GM21737 (cell line): ENCODE measurements at regions not wholly inside any gene's neighbourhood (a gene's known extent, or its start where the extent isn't known, plus 50 kb on each side); places are given as distances from the start of the nearest gene placed in this dataset.

Source experiments
- ATAC-seq: cut with Tn5 transposase; IDR thresholded peaks from one replicate; pipeline ENCODE4 v1.9.1; 2021; ENCODE audit warnings: mild to moderate bottlenecking, moderate library complexity; ENCODE audit not compliant: unreplicated experiment

DNA sequence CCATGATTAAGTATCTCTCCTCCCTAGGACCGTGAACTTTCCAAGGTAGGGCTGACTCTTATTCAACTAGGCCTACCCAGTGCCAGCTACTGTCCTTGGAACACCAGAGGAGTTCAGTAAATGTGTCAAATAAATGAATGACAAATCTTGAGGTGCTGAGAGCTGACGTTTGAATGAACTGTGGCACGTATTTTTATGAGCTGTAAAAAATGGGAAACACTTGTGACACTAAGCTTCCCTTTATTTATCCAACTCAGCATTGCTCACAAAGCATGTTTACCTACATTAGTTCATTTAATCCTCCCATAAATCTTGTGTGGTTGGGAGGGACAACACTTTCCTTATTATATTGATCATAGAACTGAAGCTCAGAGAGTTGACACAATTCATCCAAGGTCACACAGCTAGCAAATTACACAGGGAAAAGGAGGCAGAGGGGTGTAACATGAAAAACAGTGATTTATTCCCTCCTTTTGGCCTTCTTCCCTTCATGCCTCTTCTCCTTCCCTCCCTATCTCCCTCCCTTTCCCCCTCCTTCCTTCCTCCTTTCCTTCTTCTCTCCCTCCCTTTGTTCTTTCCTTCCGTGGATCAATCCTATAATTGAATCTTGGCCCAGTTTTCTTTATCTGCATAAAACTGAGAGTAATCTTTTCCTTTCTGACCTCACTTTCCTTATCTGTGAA is 412.6 kb downstream of the DMRT2 start:
- ATAC-seq: no peak

DNA sequence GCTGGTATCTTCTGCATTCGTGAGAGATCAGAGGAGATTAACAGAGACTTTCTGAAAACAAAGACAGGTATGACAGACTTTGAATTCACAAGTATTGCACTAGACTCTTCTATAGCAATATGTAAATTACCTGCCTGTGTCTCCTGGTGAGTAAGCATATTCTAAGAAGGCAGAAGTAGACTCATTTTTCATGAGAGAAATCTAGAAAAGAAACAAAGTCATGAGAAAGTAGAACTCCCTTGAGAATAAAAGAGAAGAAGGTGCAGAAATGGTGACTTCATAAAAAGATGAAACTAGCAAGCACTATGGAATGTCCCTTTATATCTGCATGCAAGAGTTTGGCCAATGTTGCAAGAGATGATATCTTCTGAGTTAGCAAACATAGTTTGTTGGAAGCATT is 419.8 kb downstream of the DMRT2 start:
- ATAC-seq: peak; percentile 86

DNA sequence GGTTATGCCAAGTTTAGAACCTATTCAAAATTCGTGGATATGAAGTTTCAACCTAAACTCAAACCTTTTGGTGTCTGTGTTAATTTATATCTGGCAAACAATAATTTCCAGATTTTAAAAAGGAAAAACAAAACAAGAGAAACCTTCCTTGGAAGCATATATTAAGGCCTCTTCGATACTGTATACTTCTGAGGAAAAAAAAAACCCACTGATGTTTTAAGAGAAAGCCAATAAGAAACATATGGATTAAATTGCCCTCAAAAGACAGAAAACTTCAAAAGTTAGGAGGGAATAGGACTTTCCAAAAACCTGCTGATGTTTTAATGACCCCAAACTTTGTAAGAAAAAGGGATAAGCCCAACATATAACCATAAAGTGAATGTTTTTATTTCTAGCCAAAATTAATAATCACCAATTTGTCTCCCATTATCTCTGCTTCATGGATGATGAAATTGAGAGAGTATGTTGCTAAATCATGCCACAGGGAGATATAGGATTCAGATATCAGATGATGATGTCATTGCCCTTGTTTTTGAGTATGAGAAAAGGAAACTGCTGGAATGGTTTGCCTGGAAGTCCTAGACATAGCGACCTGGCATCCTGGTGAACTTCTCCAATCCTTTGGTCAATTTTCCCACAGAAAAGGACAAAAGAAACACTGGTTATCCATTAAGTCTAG is 423.9 kb downstream of the DMRT2 start:
- no peak for ATAC-seq

DNA sequence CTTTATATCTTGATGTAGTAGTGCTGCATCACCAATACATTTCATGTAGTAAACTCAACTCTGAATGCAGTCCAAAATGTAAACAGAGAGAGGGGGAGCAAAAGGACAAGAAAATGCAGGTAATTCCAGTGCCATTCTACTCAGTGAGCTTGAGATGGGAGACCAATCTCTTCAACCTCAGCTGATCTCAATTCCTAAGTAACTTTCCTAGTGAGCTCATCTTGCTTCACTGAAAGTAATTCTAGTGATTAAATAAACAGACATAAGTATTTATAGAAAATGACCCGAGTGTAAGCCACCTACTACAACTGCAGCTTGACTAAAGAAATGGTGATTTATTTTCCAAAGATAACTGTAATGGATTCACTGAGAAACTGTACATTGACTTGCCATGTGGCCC is 424.5 kb downstream of the DMRT2 start:
- no peak for ATAC-seq

DNA sequence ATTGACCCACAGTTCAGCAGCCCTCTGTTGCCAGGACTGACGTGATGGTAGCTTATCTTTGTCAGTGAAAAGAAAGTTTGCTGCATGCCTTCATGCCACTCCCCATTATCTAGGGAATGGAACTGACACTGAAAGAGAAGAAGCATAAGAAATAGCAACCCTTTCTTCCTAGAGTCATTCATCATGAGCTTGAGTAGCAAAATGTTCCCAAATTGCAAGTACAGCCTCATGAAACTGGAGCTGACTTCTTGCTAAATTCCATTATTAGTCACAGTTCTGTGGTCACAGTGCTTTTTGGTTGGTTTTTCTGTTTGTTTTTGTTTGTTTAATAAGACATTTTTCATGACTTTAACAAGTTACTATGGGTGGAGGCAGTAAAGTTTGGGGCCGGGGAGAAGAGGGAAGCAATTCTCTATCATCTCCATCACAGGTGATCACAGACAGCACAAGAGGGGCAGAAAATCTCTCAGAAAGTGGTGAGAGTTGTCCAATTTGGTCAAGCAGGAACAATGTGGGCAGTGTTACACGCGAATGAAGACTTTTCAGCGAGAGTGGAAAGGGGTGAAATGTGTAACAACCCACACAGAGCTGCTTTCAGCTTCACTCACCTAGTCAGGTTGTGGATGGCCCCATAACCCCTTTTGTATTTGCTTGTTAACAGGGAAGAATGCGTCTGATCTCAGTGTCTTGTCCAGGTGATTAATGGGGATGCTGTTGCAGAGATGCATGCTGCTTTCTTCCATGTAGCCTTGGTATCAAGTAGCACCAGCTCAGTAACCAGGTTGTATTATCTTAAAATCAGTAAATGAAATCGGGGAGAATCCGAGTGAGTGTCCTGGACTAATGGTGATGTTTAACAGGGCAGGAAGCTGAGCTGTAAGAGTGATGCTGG is 440.4 kb downstream of the DMRT2 start:
- ATAC-seq: no peak

DNA sequence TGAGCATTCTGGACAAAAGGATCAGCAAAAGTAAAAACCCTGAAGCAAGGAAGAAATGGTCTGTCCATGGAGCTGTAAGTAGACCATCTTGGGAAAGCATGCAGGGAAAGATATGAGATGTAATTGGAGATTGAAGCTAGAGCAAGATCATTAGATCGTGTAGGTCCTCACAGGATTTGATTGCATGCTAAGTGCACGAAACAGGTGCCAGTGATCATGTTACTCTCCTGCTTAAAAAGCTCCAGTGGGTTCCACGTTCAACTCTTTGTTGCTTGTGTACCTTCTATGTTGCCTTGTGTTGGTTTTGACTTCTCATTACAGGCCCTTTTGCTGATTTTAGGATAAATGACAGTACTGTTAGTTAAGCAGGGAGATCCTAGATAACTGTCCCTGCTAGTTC is 442.0 kb downstream of the DMRT2 start:
- no peak for ATAC-seq

DNA sequence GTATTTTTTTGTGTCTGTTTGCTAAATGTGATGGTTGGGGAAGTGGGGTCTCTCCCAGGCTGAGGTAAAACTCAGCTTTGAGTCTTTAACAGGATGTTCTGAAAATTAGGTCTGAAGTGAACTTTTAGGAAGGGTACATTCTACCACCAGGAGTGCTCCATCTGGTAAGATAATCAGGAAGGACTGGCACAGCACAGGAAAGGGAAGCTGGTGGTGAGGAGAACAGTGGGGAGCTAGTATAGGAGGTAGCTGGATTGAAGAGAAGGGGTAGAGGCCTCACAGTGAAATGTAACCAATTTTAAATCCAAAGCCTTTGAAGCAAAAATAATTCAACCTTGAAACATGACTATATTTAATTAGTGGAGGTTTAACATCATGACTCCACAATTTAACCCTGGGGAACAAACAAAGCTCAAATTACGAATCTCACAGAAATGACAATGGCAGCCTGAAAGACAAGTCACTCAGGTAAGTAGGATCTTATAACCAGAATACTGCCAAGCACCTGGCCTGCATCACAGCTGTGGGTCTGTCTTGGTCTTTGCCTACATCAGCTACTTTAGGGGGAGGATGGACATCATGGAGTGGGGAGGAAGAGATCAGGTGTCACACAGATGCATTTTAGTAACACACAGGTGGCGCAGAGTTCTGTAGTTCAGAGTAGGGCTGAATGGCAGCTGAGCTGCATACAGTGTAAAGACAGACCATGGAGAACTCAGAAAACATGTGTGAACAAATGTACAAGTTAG is 445.3 kb downstream of the DMRT2 start:
- no peak for ATAC-seq

DNA sequence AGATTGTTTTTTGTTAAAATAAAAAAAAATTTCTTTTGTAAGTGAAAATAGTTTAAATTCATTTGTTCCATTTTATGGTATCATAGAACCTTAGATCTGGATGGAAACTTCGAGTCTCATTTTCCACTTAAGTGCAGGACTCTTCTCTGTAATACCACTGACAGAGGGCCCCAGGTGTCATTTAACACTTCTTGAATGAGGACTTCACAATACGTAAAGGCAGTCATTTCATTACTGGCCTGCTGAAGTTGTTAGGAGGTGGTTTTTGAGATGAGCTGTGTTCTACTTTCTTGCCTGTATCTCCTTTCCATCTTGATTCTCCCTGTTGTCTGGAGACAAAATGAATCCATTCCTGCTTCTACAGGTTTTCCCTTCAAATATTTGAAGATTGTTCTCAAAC is 455.3 kb downstream of the DMRT2 start:
- ATAC-seq: no peak

DNA sequence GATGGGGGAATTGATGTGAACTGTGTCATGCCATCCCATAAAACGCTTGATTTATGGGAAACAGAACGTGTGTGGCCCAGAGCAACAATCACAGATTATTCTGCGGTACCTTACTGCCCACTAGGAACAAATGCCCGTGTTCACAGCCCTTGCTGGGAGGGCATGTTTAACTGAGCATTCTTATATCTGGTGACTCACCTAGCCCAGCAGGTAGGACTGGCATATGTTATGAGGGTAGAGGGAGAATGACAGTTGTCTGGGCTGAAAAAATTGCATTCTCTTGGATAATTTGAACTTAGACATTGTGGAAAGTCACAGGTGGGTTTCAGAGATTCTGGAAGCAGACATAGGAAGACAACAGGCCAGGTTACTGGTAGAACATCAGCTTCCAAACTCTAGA is 460.6 kb downstream of the DMRT2 start:
- ATAC-seq: no peak

DNA sequence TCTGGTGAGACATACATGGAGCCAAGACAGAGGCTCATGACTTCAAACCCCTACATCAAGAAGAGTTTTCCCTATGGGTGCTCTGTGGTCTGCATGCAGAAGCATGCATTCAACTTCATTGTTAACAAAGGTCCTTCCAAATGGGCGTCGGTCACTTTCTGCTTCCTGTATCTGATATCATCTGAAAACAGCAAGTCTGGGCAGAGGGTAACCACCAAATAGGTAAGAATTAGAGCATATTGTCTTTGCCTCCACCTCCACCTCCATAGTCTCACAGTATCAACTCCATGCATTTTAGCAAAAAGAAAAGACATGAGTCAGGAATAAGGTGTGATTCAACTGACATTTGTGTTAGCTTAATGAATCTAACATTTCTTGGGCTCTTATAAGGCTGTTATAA is 462.9 kb downstream of the DMRT2 start:
- ATAC-seq: no peak

DNA sequence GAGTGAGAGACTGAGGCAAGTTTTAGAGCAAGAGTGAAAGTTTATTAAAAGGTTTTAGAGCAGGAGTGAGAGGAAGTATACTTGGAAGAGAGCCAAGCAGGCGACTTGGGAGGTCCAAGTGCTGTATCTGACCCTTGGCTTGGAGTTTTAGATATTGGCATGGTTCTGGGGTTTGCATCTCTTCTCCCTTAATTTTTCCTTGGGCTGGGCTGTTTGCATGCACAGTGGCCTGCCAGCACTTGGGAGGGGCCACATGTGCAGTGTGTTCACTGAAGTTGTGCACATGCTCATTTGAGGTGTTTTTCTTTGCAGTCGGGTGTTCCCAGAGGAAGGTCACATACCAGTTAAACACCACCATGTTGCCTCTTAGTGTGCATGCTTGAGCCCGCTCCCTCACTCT is 464.1 kb downstream of the DMRT2 start:
- no peak for ATAC-seq

DNA sequence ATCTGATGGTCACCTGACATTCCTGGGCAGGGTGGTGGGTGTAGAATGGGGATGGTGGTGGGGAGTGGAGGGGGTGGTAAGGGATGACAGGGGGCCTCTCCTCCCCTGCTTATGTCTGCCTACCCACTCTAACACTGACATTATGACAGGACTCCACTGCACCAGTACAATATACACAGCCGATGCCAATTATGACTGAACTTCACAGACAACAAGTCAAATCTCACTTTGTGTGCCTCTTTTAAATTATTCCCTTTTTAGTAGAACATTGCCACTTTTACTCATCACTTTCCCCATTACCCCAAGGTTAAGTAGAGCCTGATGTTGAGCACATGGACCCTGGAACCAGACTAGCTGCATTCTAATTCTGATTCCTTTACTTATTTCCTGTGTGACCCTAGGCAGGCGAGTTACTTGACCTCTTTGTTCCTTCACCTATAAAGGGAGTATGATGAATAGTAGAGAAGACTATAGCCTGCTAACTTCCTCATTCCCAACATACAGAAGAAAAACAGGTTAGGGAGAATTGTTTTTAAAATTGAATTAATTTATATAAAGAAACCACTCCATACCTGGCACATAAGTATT is 464.7 kb downstream of the DMRT2 start:
- ATAC-seq: no peak

DNA sequence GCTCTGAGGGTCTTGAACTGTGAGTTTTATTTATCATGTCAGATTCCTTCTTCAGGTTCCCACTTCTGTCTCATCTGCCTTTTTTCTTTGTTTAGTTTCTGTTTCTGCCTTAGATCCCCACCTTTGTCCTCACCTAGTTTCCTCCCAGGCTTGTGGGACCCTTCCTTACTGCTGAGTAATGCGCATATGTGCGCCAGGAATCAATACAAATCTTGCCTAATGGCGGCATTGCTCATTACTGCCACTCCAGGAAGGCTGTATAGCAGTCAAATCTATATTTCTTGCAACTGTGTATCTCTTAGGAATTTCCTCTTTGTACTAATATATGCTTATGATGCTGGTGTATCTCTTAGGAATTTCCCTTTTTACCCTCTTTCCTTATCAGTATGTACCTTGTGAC is 465.4 kb downstream of the DMRT2 start:
- no peak for ATAC-seq

DNA sequence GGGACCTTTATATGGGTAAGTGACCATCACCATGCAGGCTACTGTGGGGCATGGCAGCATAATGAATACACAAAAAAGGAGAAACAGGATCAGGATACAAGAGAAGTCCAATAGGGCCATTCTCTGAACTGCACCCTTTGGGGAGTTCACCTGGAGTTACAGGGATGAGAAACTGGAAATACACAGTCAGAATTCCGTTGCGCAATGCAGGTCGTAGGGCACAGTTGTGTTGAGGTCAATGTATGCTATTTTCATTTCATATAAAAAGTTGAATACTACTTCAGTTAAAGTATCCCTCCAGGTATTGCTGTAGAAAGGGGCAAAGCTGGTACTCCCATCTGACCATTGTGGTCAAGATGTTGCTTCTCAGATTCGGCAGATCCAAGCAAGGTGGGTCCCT is 471.4 kb downstream of the DMRT2 start:
- ATAC-seq: no peak

DNA sequence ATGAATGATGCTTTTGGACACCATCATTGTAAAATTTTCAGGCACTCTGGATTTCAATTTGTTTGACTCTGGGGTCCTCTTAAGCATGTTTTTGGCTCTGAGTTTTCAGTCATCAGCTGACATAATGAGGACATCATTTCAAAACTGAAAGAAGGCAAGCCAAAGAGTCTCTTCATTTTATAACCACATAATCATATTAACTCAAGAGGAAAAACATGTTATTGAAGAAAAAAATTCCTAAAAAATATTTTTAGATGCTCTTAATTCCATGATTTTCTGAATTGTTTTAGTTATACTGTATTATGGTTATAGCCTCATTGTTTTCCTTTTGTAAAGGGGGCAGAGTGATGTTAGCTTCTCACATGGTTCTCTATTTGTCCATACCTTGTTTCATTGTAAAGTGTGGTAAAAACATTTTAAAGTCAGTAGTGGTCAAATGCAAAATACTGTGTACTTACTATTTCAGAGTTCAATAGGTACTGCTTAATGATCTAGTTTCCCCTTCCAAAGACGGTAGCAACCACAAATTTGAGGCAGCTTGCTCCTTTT is 472.1 kb downstream of the DMRT2 start:
- no peak for ATAC-seq

DNA sequence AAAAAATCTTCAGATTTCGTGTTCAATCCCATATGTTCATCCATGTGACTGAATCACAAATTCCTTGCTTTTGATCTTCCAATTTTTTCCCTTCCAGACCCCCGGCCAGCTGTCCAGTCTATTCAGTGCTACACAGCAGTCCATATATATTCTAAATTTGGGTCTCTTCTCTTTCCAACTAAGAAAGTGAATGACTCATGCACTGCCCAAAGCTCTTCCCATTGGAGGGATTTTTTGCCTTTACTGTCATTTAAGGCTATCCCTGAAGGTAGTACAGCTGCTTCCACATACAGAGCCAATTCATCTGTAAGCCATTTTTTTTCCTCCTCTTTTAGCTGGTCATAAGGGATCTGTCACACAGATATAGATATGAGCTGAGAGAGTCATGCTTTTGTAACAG is 478.3 kb downstream of the DMRT2 start:
- ATAC-seq: no peak

DNA sequence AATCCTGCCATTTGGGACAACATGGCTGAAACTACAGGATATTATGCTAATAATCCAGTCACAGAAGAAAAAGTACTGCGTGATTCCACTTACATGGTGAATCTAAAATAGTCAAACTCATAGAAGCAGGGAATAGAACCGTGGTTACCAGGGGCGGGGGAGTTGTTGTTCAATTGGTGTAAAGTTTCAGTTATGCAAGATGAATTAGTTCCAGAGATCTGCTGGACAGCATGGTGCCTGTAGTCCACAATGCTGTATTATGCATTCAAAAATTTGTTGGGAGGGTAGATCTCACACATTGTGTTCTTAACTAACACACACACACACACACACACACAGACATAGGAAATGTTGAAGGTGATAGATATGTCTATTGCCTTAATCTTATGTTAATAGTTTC is 480.5 kb downstream of the DMRT2 start:
- no peak for ATAC-seq

DNA sequence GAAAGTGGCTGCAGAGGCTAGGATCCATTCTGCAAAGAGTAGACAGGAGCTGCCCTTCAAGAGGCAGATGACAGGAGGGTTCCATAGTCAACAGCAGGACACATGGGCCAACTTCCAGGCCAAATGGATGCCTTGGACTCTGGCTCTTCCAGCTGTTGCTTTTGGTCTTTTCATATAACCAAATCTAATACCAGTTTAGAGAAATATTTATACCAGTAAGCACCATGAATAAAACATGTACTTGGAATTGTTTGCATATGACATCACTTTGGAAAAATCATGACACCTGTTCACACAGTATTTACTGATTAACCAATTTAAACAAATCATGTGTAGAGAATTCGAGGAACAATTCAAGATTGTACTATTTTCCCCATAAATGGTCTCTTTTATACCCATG is 481.3 kb downstream of the DMRT2 start:
- ATAC-seq: no peak

DNA sequence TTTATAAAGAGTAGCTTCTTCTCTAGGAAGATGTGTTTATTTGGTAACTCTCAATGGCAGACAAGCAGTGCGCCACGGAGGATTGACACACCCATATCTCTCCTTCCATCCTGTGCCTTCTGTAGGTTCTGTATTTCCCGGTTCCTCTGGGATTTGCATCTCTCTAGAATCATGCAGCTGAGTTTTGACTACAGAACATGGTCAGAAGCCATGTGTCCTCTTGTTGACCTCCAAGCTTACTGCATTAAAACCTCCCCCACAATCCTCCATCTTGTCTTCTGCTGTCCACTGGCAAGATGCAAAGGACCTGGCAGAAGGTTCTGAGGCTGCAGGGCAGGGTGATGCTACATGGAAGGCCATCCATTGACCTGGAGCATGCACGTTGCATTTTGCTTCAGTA is 482.0 kb downstream of the DMRT2 start:
- ATAC-seq: no peak

DNA sequence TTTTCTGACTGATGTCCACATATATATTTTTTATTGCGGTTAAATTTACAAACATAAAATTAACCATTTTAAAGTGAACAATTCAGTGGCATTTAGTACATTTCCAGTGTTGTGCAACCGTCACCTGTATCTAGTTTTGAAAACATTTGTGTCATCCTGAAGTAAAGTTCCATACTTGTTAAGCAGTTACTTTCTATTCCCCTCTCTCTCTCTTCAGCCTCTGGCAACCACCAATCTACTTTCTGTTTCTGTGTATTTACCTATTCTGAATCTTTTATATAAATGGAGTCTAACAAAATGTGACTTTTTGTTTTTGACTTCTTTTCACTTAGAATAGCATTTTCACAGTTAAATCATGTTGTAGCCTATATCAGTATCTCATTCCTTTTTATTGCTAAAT is 480.1 kb upstream of the SMARCA2 start:
- no peak for ATAC-seq

DNA sequence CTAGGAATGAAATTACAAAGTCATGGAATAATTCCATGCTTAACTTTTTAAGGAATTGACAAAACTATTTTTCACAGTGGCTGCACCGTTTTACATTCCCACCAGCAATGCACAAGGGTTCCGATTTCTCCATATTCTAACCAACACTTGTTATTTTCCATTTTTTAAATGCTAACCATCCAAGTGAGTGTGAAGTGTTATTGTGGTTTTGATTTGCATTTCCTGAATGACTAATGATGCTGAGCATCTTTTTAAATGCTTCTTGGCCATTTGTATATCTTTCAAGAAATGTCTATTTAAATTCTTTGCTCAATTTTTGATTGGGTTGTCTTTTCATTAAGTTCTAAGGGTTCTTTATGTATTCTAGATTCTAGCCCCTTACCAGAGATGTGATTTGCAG is 479.5 kb upstream of the SMARCA2 start:
- ATAC-seq: no peak
